ENCODE measurements at regions not wholly inside any gene's neighbourhood (a gene's known extent, or its start where the extent isn't known, plus 50 kb on each side); places are given as distances from the start of the nearest gene placed in this dataset.

DNA sequence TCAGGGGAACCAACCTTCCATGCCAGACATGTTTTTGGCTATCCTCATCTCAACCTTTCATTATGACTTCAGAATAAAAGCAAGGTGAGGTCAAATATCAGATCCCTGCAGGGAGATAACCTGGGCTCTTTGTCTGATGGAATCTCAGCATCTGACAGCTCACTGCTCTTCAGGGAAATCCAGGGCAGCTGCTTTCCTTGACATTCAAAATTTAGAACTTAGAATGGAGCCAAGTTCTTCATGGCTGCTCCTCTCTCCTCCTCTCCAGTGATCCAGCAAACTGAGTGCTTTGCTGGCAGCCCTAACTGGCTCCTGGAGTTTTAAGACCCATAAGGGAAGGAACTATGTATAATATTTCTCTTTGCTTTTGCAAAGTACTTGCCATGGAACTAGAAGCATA, 716.3 kb downstream of the TSN start:
- H3K4me1 ChIP-seq (replicated peaks): no peaks in the 10 kb centered on the region
- no peaks in the 10 kb centered on the region for H3K36me3 ChIP-seq
- H3K27me3 ChIP-seq (replicated peaks): no peaks in the 10 kb centered on the region
- no peak overlapping the region for H3K27ac ChIP-seq
- H3K9me3 ChIP-seq (replicated peaks): no peaks in the 10 kb centered on the region
- no peak for DNase-seq (ENCODE audit: low read depth in 1 of 2, low spot score in 2 of 2)
- H3K4me3 ChIP-seq: no peak overlapping the region

DNA sequence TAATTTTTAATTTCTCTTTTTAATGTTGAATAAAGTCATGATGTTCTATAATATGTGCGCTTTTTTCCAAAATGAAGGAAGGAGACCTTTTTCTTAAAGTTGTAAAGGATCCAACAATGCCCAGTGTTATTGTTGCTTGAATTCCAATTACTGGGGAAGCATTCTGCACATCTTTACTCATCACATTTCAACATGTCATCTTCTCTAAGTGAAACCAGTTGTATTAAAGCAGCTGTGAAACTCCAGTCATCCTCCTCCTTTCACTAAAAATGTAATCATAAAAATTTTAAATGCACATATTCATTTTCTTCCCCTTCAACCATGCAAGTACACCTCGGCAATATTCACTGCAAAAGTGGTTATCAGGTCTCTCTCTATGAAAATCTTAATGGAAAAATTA, 722.7 kb downstream of the TSN start:
- Histone ChIP-seq H3K4me1 (replicated peaks) (no peaks in the 10 kb centered on the region), H3K36me3 (no peaks in the 10 kb centered on the region), H3K9me3 (replicated peaks) (no peaks in the 10 kb centered on the region), H3K27me3 (replicated peaks) (no peaks in the 10 kb centered on the region), H3K27ac (no peak overlapping the region), H3K4me3 (no peak overlapping the region)
- no peak for DNase-seq (ENCODE audit: low read depth in 1 of 2, low spot score in 2 of 2)

DNA sequence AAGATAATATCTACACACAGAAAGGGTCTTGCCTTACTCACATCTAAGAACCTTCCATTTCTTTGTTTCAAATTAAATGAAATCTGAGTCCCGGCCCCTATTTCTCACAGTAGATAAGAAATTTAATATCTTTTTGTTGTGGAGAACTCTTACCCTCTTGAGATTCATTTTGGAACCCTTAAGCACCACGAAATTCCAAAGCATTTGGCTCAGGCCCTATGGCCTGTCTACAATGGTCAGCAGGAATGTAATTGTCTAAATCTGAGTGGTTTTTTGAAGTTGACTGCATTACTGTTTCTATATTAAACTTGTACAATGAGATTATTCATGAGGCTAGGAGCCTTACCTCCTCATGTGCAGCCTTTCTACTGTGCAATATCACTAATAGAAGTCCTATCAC, 723.3 kb downstream of the TSN start:
- H3K27me3 ChIP-seq (replicated peaks): no peaks in the 10 kb centered on the region
- DNase-seq (ENCODE audit: low read depth in 1 of 2, low spot score in 2 of 2): no peak
- no peaks in the 10 kb centered on the region for H3K9me3 ChIP-seq (replicated peaks)
- no peaks in the 10 kb centered on the region for H3K36me3 ChIP-seq
- H3K27ac ChIP-seq: no peak overlapping the region
- no peak overlapping the region for H3K4me3 ChIP-seq
- H3K4me1 ChIP-seq (replicated peaks): no peaks in the 10 kb centered on the region

DNA sequence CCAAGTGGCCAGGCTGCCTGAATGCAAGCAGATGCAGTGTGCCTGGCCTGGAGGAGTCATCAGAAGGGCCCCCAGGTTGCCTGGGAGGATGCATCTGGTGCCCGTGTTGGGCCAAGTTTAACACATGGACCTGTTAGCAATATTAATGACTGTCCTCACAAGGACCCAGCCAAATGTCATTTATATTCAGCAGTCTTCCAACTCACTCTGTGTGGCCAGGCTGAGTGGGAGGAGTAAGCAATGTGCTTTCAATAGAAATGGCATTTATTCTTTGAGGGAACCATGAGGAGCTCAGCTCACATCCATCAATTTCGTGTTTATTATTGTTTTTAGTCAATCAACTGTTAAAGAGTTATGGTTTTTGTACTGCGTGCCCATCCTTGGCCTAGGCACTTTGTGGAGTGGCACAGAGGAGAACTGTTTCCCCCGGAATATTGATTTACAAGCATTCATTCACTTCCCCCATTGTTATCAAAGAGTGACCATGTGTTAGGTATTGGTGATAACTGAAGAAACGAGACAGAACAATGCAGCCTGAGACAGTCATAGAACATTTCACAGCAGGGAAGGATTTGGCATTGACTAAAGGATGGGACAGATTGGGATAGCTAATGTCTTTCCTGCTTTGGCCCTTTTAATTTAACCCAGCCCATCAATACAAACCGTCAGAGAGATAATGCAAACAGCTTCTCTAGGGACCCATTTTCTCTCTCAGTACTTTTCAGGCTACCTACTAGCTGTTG, 725.2 kb downstream of the TSN start:
- no peak overlapping the region for H3K4me3 ChIP-seq
- H3K4me1 ChIP-seq (replicated peaks): no peaks in the 10 kb centered on the region
- H3K9me3 ChIP-seq (replicated peaks): no peaks in the 10 kb centered on the region
- no peak for DNase-seq (ENCODE audit: low read depth in 1 of 2, low spot score in 2 of 2)
- H3K36me3 ChIP-seq: no peaks in the 10 kb centered on the region
- H3K27me3 ChIP-seq (replicated peaks): no peaks in the 10 kb centered on the region; the same call in 1 of the 2 replicates
- no peak overlapping the region for H3K27ac ChIP-seq

DNA sequence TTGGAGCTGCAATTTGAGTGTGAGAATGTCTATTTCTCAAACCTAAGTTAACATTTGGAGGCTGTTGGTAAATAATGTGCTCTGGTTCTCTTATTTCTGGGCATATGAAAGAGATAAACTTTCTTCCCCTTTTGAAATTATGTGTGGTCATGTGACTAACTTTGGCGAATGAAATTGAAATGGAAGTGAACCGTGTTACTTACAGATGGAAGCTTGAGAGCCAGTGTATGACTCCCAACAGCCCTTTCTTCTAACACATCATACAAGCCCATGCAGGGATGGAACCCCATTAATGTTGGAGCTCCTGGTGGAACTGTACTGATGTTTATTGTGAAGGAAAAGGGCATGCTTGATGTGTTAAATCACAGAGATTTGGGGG, 725.8 kb downstream of the TSN start:
- Histone ChIP-seq H3K27me3 (replicated peaks) (no peaks in the 10 kb centered on the region; the same call in 1 of the 2 replicates), H3K9me3 (replicated peaks) (no peaks in the 10 kb centered on the region), H3K4me3 (no peak overlapping the region), H3K36me3 (no peaks in the 10 kb centered on the region), H3K4me1 (replicated peaks) (no peaks in the 10 kb centered on the region), H3K27ac (no peak overlapping the region)
- no peak for DNase-seq (ENCODE audit: low read depth in 1 of 2, low spot score in 2 of 2)

DNA sequence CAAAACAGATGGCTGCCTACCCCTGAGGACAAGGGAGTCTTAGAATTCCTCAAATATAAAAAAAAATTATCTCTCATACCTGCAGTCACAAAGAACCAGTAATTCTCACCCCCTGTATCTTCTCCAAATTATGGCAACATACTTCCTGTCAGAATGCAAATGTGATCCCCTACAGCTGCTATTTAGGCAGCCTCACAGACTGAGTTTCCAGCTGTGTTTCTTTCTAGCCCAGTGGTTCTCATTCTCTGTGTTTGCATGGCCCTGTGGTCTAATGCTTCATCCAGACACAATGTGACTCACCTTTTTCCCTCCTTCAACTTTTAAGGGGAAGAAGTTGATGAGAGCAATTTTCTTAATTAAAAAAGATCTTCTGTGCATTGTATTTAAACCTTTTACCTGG, 726.3 kb downstream of the TSN start:
- Histone ChIP-seq H3K27ac (no peak overlapping the region), H3K9me3 (replicated peaks) (no peaks in the 10 kb centered on the region), H3K36me3 (no peaks in the 10 kb centered on the region), H3K27me3 (replicated peaks) (peaks cover 4% of the 10 kb centered on the region; the same call in 1 of the 2 replicates), H3K4me1 (replicated peaks) (no peaks in the 10 kb centered on the region), H3K4me3 (no peak overlapping the region)
- DNase-seq (ENCODE audit: low read depth in 1 of 2, low spot score in 2 of 2): no peak

DNA sequence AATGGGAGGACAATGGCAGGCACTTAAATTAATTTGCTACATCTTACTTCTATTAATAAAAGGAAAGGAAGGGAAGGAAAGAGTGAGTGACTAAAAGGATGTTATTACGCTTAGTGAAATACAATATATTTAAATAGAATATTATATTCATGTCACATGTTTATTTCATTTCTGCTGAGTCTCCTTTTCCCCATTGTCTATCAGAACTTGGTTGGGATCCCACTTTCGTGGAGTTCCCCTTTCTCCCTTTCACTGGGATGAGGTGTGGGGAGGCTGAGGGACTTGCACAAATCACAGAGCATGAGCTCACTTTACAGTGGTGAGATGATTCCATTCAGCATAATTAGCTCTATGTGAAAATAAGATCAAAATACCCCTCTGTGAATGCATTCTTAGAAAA, 730.6 kb downstream of the TSN start:
- no peaks in the 10 kb centered on the region for H3K9me3 ChIP-seq (replicated peaks)
- no peak overlapping the region for H3K27ac ChIP-seq
- H3K36me3 ChIP-seq: no peaks in the 10 kb centered on the region
- no peak overlapping the region for H3K4me3 ChIP-seq
- no peaks in the 10 kb centered on the region for H3K4me1 ChIP-seq (replicated peaks)
- peaks cover 4% of the 10 kb centered on the region; the same call in 1 of the 2 replicates for H3K27me3 ChIP-seq (replicated peaks)
- DNase-seq (ENCODE audit: low read depth in 1 of 2, low spot score in 2 of 2): no peak

DNA sequence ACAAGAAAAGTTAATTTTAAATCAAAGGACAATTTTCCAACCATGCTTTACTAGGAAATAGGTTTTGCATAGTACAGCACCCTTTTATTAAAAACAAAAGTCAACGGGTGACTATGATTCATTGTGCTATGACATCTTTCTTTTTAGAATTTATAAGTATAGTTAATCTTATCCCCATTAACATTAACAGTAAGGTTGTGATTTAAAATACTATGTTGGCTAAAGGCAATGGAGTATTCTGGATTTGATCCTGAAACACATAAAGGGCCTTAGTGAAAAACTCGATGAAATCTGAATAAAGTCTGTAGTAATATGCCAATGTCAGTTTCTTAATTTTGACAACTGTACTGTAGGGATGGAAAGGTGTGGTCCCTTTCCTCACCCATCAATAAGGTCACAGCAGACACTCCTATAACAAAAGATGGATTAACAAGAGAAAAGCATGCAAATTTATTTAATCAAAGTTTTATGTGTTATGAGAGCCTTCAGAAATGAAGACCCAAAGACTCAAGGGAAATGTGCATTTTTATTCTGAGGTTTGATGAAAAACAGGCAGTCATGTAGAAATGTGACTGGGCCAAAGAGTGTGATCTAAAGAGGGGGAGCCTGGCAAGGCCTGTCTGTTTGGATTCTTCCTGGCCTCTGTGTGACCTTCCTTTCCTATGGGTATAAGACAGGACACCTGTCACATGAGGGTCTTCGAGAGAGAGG, 731.4 kb downstream of the TSN start:
- Histone ChIP-seq H3K4me3 (no peak overlapping the region), H3K36me3 (no peaks in the 10 kb centered on the region)

DNA sequence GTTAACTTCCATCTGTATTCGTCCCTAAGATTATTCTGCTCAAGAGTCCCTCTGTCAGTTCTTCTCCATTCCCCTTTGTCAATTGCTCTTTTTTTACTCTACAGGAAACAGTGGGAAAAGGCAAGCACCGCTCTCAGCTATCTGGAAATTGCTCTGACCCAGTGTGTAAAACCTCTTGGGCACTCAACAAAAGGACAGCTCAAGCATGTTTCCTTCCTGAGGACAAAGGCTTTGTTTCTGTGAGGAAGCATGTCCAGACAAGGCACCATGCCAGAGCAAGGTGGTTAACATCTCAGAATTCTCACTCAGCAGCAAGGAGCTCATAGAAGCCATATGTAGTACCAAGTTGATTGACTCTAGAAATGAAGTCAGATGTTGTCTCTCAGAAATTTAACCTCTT, 735.6 kb downstream of the TSN start:
- Histone ChIP-seq H3K9me3 (replicated peaks) (no peaks in the 10 kb centered on the region), H3K27me3 (replicated peaks) (0 out of 2 replicates have a peak, but pooled peaks cover 4% of the 10 kb centered on the region), H3K4me1 (replicated peaks) (no peaks in the 10 kb centered on the region), H3K36me3 (no peaks in the 10 kb centered on the region), H3K4me3 (no peak overlapping the region), H3K27ac (no peak overlapping the region)
- no peak for DNase-seq (ENCODE audit: low read depth in 1 of 2, low spot score in 2 of 2)

More for the DNA sequence above, 731.4 kb downstream of the TSN start:
- Histone ChIP-seq H3K9me3 (replicated peaks) (no peaks in the 10 kb centered on the region), H3K27ac (no peak overlapping the region), H3K27me3 (replicated peaks) (peaks cover 4% of the 10 kb centered on the region; the same call in 1 of the 2 replicates), H3K4me1 (replicated peaks) (no peaks in the 10 kb centered on the region)
- no peak for DNase-seq (ENCODE audit: low read depth in 1 of 2, low spot score in 2 of 2)

DNA sequence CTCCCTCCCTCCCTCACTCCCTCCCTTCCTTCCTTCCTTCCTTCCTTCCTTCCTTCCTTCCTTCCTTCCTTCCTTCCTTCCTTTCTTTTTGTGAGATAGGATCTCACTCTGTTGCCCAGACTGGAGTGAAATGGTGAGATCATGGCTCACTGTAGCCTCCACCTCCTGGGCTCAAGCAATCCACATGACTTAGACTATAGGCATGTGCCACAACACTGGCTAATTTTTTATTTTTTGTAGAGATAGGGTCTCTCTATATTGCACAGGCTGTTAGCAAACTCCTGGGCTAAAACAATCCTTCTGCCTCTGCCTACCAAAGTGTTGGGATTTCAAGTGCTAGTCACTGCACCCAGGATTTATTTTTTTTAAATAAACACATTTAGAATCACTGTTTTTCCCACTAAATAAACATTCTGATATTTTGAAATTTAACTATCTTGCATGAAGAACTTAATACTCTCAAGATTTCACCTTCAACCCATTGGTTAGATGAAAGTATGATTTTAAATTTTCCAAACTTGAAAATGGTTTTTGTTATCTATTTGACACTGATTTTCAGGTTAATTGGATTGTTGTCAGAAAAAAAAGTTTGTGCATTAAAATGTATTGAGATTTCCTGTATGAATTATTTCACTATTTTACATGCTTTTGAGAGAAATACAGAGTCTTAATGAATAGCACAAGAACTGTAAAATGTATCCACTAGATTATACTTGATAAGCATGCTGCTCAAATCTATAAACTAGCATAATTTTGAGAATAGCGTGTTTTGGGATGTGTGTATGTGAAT, 745.1 kb downstream of the TSN start:
- no peak overlapping the region for H3K4me3 ChIP-seq
- no peaks in the 10 kb centered on the region for H3K4me1 ChIP-seq (replicated peaks)
- no peaks in the 10 kb centered on the region for H3K27me3 ChIP-seq (replicated peaks)
- H3K9me3 ChIP-seq (replicated peaks): no peaks in the 10 kb centered on the region
- no peaks in the 10 kb centered on the region for H3K36me3 ChIP-seq
- DNase-seq (ENCODE audit: low read depth in 1 of 2, low spot score in 2 of 2): no peak
- no peak overlapping the region for H3K27ac ChIP-seq

DNA sequence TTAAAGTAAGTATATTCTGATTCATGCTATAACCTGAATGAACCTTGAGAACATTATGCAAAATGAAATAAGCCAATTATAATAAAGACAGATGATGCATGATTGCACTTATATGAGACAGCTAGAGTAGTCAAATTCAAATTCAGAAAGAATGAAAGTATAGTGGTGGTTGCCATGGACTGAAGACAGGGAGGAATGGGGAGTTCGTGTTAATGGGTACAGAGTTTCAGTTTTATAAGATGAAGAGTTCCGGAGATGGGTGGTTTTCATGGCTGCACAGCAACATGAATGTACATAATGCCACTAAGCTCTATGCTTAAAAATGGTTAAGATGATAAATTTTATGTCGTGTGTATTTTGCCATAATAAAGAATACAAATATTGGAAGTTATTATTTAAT, 751.2 kb downstream of the TSN start:
- H3K36me3 ChIP-seq: no peaks in the 10 kb centered on the region
- no peak overlapping the region for H3K27ac ChIP-seq
- H3K27me3 ChIP-seq (replicated peaks): no peaks in the 10 kb centered on the region
- DNase-seq (ENCODE audit: low read depth in 1 of 2, low spot score in 2 of 2): no peak
- H3K4me1 ChIP-seq (replicated peaks): no peaks in the 10 kb centered on the region
- no peak overlapping the region for H3K4me3 ChIP-seq
- no peaks in the 10 kb centered on the region for H3K9me3 ChIP-seq (replicated peaks)

DNA sequence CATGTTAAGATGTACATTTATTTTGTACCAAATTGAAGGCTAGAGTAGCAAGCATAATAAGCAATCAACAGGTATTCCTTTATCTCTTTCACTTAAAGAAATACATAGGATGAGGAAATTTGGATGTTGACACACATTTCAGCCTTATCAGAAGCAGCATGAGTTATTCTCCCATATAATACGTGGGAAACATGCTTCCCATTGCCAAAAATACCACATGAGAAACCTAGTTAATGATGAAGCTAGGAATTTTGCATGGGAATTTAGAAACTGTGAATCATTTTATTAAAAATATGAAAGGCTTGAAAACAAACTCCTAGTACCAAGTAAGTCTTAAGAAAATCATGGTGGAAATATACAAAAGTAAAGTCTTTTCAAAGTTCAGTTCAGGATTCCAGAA, 751.8 kb downstream of the TSN start:
- Histone ChIP-seq H3K36me3 (no peaks in the 10 kb centered on the region), H3K27ac (no peak overlapping the region), H3K4me3 (no peak overlapping the region), H3K27me3 (replicated peaks) (no peaks in the 10 kb centered on the region), H3K4me1 (replicated peaks) (no peaks in the 10 kb centered on the region), H3K9me3 (replicated peaks) (no peaks in the 10 kb centered on the region)
- no peak for DNase-seq (ENCODE audit: low read depth in 1 of 2, low spot score in 2 of 2)

DNA sequence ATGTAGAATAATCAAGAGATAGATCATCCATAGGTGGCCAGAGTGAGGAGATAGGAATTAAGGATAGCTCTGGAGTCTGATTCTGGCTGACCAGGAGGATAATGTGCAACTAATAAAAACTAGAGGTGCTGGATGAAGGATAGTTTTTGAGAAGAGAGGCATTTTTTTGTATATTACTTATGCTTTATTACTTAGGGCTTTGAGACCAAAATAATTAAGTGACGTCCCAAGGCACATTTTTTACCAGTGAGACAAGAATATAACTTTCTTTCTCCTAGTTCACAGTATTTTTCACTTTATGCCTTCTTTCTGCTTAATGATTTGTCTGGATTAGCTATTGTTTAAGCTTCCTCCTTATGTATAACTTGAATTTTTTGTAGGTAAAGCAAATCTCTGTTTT, 756.6 kb downstream of the TSN start:
- no peak for DNase-seq (ENCODE audit: low read depth in 1 of 2, low spot score in 2 of 2)
- Histone ChIP-seq H3K4me1 (replicated peaks) (no peaks in the 10 kb centered on the region), H3K36me3 (no peaks in the 10 kb centered on the region), H3K27me3 (replicated peaks) (no peaks in the 10 kb centered on the region), H3K27ac (no peak overlapping the region), H3K9me3 (replicated peaks) (no peaks in the 10 kb centered on the region), H3K4me3 (no peak overlapping the region)

DNA sequence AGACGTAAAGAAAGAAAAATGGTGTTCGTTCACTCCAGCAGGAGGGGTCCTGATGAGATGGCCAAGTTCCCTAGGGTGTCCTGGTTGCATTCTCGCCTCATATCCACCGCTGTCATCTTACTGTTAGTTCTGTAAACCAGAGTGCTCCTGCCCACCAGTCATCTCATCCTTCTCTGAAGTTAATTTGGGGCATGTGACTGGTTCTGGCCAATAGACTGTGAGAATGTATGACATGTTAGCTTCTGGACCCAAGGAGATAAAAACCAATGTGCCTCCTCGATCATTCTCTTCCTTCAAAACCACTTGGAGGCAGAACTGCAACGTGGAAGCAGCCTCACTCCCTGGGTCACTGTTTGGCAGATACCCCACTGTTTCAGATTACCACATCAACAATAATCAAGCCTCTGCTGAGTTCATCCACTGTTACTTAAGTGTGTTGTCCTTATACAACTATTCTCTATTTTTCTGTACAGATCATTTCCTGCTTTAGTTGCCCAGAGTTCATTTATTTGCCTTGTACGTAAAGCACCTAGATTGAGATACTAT, 759.1 kb downstream of the TSN start:
- H3K36me3 ChIP-seq: no peaks in the 10 kb centered on the region
- no peak overlapping the region for H3K27ac ChIP-seq
- no peak for DNase-seq (ENCODE audit: low read depth in 1 of 2, low spot score in 2 of 2)
- H3K4me1 ChIP-seq (replicated peaks): no peaks in the 10 kb centered on the region
- no peaks in the 10 kb centered on the region for H3K27me3 ChIP-seq (replicated peaks)
- H3K9me3 ChIP-seq (replicated peaks): no peaks in the 10 kb centered on the region
- no peak overlapping the region for H3K4me3 ChIP-seq

All from SJSA1 (cell line).